Esophagus muscularis mucosa (tissue), 4 donors: ENCODE measurements at regions not wholly inside any gene's neighbourhood (a gene's known extent, or its start where the extent isn't known, plus 50 kb on each side); places are given as distances from the start of the nearest gene placed in this dataset.

Experiments used
- DNase-seq: peaks from one replicate; pipeline ENCODE4 v3.0.0-alpha.2; 2017; ENCODE audit errors: extremely low spot score
- H3K27ac ChIP-seq, 4 donors: fragments of 200-600 bp; sonication (generic); replicated peaks in 1 of 4; 1 replicate in 3 of 4; 2 replicates in 1 of 4; pipeline ENCODE4 v1.5.1; 2016 to 2019; ENCODE audit warnings: mild to moderate bottlenecking in 1 of 4
- H3K27me3 ChIP-seq, 4 donors: fragments of 200-600 bp; sonication (generic); one replicate each; pipeline versions ENCODE4 v1.5.1 to v1.6.0; 2016 to 2019
- H3K36me3 ChIP-seq, 4 donors: fragments of 200-600 bp; sonication (generic); one replicate each; pipeline ENCODE4 v1.5.1; 2016 to 2019
- H3K4me1 ChIP-seq, 4 donors: fragments of 200-600 bp; sonication (generic); one replicate each; pipeline ENCODE4 v1.5.1; 2016 to 2019
- H3K4me3 ChIP-seq, 4 donors: fragments of 200-600 bp; sonication (generic); 1 replicate in 2 of 4; 2 replicates in 2 of 4; pipeline ENCODE4 v1.5.1; 2016 to 2019; ENCODE audit warnings: mild to moderate bottlenecking in 4 of 4, moderate library complexity in 1 of 4
- H3K9me3 ChIP-seq, 4 donors: fragments of 200-600 bp; sonication (generic); 1 replicate in 3 of 4; 2 replicates in 1 of 4; pipeline ENCODE4 v1.5.1; 2016 to 2019
- CTCF ChIP-seq, 3 experiments: fragments of 200-600 bp in 2 of 3; fragments of 450-650 bp in 1 of 3; sonication (generic) in 2 of 3; IDR thresholded peaks; one replicate each; pipeline ENCODE4 v1.5.1; 2017 to 2019; ENCODE audit warnings: antibody characterized with exemption in 3 of 3, mild to moderate bottlenecking in 2 of 3, moderate library complexity in 1 of 3
- EP300 ChIP-seq: sonication (generic); formaldehyde crosslinking; IDR thresholded peaks from one replicate; pipeline ENCODE4 v1.6.1; 2017; ENCODE audit warnings: antibody characterized with exemption
- POLR2A ChIP-seq: fragments of 450-650 bp; IDR thresholded peaks from one replicate; pipeline ENCODE4 v1.6.1; 2017; ENCODE audit warnings: antibody characterized with exemption, moderate library complexity, mild to moderate bottlenecking, low read depth
- POLR2AphosphoS5 ChIP-seq, 2 donors: sonication (generic); formaldehyde crosslinking; IDR thresholded peaks; one replicate each; pipeline ENCODE4 v1.6.1; 2017; ENCODE audit warnings: antibody characterized with exemption in 2 of 2
- WGBS: methylation state at CpG from one replicate; pipeline ENCODE4 v1.1.5; 2018; 5-methylcytosine and 5-hydroxymethylcytosine counted together
- intact Hi-C: fragments of 100-400 bp; cut with DNase I; formaldehyde crosslinking; loops from one replicate; pipeline ENCODE4 v1.15.1; 2023

GRCh38 chr5:159855476-159856191, 60.6 kb upstream of the ADRA1B start:
- DNase-seq, result no peak

DNA sequence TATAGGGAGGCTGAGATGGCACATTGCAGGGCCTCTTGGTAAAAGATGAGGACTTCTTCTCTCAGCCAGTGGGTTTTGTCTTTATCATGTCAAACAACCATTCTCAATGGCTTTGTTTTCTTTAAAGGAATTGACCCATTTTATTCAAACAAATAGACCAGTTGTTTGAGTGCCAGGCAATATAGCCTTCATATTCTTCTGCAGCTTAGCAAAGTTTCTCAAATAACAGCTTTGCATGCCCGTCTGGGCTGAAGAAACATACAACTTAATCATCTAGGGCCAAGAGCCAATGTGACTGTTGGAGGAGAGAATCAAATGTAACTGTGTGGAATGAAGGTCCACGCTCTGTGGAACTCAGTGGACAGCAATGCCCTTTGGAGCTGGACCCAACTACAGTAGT, 57.4 kb upstream of the ADRA1B start:
- H3K4me1 ChIP-seq, result peaks cover 0 to 6% (median 0%) of the 10 kb centered on the region in 4 donors
- WGBS, result 84% methylated on average over 2 of the region's 2 CpGs
- TF ChIP-seq POLR2AphosphoS5 (IDR thresholded peaks at IDR 0.05) (no peak), POLR2A (no peak), EP300 (no peak), CTCF (IDR thresholded peaks at IDR 0.05) (no peak)
- intact Hi-C loops, result no loop called here
- H3K27ac ChIP-seq, result no peak overlapping the region
- DNase-seq, result no peak
- no peaks in the 10 kb centered on the region for H3K36me3 ChIP-seq
- H3K4me3 ChIP-seq, result no peak overlapping the region
- no peaks in the 10 kb centered on the region for H3K9me3 ChIP-seq
- H3K27me3 ChIP-seq, result no peaks in the 10 kb centered on the region

More at GRCh38 chr5:159855476-159856191, 60.6 kb upstream of the ADRA1B start:
- Histone ChIP-seq H3K36me3 (no peaks in the 10 kb centered on the region), H3K4me3 (no peak overlapping the region), H3K4me1 (peaks cover 0 to 6% (median 0%) of the 10 kb centered on the region in 4 donors), H3K9me3 (no peaks in the 10 kb centered on the region), H3K27me3 (no peaks in the 10 kb centered on the region), H3K27ac (peak overlapping the region in 1 of 4 donors; percentile 40)
- peak in 1 of 2 donors; percentile 56 for TF ChIP-seq POLR2AphosphoS5 (IDR thresholded peaks at IDR 0.05)
- TF ChIP-seq CTCF (IDR thresholded peaks at IDR 0.05), result no peak
- intact Hi-C loops, result no loop called here
- WGBS, result 47% methylated on average over 5 of the region's 5 CpGs

- 48% methylated on average over 3 of the region's 3 CpGs for WGBS
Observed at GRCh38 chr5:159861086-159861485, 55.2 kb upstream of the ADRA1B start.

DNA sequence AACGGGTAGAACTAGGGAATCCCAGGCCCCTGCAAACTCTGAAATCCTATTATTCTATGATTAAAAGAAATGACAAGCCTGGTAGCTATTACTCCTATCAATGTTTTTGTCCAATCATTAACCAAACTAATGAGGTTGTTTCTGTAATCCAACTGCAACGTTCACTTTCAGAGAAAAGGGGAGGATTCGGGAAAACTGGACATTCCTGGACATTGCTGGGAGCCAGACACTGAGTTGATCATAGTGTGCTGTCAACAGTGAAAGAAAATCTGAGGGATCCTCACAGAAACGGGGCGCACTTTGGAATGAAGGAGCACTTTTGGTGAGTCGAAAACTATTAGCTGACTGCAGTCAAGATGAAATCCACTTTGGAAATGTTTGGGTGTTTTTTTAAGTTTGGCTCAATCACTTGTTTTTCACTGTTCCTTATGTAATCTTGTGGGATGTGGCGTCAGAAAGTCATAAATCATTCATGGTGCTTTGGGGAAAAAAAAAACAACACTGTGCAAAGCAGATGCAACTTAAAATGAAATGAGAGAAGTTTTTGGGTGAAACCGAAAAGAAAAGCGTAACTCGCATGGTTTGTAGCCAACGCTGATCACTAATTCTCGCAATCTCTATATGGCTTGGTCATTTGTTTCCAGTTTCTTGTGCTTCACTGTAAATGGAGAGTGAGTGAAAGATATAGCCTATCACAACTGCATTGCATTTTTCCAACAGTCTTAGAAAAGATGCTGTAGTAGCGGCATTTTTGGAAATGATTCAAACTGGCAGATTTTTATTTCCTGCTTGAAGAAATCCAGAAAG, 51.2 kb upstream of the ADRA1B start:
- intact Hi-C loops, result no loop called here
- H3K9me3 ChIP-seq, result no peaks in the 10 kb centered on the region
- 49% methylated on average over 13 of the region's 13 CpGs for WGBS
- H3K4me3 ChIP-seq, result peak overlapping the region in 3 of 4 donors; percentile 11 to 31 (median 13)
- peak overlapping the region in 3 of 4 donors; percentile 1 to 32 (median 30) for H3K27ac ChIP-seq
- H3K36me3 ChIP-seq, result no peaks in the 10 kb centered on the region
- H3K27me3 ChIP-seq, result no peaks in the 10 kb centered on the region
- no peak for DNase-seq
- TF ChIP-seq EP300 (no peak), POLR2AphosphoS5 (IDR thresholded peaks at IDR 0.05) (peak in 1 of 2 donors; percentile 46)
- no peaks in the 10 kb centered on the region for H3K4me1 ChIP-seq

More at GRCh38 chr5:159861086-159861485, 55.2 kb upstream of the ADRA1B start:
- Histone ChIP-seq H3K27me3 (no peaks in the 10 kb centered on the region), H3K4me1 (peaks cover 0 to 5% (median 0%) of the 10 kb centered on the region in 4 donors), H3K27ac (no peak overlapping the region), H3K4me3 (no peak overlapping the region), H3K9me3 (no peaks in the 10 kb centered on the region), H3K36me3 (no peaks in the 10 kb centered on the region)
- intact Hi-C loops, result no loop called here
- TF ChIP-seq POLR2AphosphoS5 (IDR thresholded peaks at IDR 0.05) (no peak), POLR2A (no peak), CTCF (IDR thresholded peaks at IDR 0.05) (no peak), EP300 (no peak)
- DNase-seq, result no peak

GRCh38 chr5:159866093-159866492, 50.2 kb upstream of the ADRA1B start:
- intact Hi-C loops, result no loop called here
- 91% methylated on average over 5 of the region's 5 CpGs for WGBS
- H3K4me3 ChIP-seq, result no peak overlapping the region
- H3K4me1 ChIP-seq, result no peaks in the 10 kb centered on the region
- DNase-seq, result no peak
- no peaks in the 10 kb centered on the region for H3K9me3 ChIP-seq
- H3K27me3 ChIP-seq, result no peaks in the 10 kb centered on the region
- TF ChIP-seq EP300 (no peak), CTCF (IDR thresholded peaks at IDR 0.05) (no peak), POLR2A (no peak), POLR2AphosphoS5 (IDR thresholded peaks at IDR 0.05) (no peak)
- no peaks in the 10 kb centered on the region for H3K36me3 ChIP-seq
- no peak overlapping the region for H3K27ac ChIP-seq
